GM21367 (cell line): ENCODE measurements at regions not wholly inside any gene's neighbourhood (a gene's known extent, or its start where the extent isn't known, plus 50 kb on each side); places are given as distances from the start of the nearest gene placed in this dataset.

Source experiments
- ATAC-seq: cut with Tn5 transposase; IDR thresholded peaks from one replicate; pipeline ENCODE4 v1.9.1; 2021; ENCODE audit not compliant: unreplicated experiment

DNA sequence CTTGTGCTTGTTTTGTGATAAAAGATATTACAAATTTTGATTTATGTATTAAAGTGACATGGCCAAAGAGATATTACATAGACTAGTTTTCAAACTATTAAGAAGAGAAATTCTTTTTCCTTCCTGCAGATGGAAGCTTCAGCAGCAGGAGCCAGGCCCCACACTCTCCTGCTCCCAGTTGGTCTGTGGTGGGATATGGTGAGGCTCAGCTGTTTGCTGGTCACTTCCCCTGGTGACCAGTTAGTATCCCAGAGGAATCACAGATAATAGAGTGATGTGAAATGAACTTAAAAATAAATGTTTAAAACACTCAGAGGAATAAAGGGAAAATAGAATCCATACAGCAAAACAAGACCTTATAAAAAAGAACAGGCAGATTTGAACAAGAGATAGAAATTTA is 154.7 kb downstream of the KTN1 start:
- ATAC-seq = no peak

GRCh38 chr14:55739967-55740648 is 160.1 kb downstream of the KTN1 start:
- no peak for ATAC-seq

- ATAC-seq = no peak
Measured at GRCh38 chr14:55740649-55740989, 160.6 kb downstream of the KTN1 start.

DNA sequence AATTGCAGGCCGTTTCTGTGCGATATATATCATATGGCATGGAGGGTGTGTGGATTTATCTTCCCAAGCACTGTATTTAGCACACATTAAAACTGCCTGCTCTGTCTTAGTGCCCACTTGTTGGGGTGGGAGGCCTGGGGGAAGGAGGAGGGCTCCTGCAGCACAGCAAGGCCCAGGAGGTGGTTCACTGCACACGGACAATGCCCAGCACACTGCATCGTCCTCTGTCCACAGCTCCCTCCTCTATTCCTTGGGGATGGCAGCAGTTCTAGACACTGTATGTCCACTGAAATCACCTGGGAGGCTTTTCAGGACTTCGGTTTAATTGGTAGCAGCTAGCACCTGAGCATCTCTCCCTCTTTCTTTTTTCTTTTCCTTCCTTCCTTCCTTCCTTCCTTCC is 161.2 kb downstream of the KTN1 start:
- no peak for ATAC-seq

GRCh38 chr14:55743551-55743950 is 163.5 kb downstream of the KTN1 start:
- ATAC-seq = no peak

- ATAC-seq = no peak
Measured at GRCh38 chr14:55744321-55744720, 164.3 kb downstream of the KTN1 start.

DNA sequence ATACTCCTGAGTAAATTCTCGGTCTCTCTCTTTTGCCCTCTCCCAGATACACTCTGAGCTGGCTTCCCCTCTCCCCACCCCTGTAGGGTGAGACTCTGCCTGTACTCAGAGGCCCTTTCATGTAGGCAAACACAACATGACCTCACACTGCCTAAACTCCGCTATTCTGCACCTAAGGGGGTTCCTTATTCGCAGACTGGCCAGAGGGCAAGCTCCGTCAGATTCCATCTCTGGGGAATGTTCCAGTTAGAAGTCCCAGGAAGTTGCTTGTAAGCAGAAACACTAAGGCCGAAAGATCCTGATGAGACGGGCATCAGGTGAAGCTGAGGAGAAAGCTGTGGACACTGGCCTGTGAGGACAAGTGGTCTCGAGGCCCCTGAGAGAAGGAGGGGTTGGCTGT is 165.9 kb downstream of the KTN1 start:
- no peak for ATAC-seq

- no peak for ATAC-seq
Measured at GRCh38 chr14:55746558-55746957, 166.6 kb downstream of the KTN1 start.

GRCh38 chr14:55747186-55747585 is 167.2 kb downstream of the KTN1 start:
- ATAC-seq = no peak

DNA sequence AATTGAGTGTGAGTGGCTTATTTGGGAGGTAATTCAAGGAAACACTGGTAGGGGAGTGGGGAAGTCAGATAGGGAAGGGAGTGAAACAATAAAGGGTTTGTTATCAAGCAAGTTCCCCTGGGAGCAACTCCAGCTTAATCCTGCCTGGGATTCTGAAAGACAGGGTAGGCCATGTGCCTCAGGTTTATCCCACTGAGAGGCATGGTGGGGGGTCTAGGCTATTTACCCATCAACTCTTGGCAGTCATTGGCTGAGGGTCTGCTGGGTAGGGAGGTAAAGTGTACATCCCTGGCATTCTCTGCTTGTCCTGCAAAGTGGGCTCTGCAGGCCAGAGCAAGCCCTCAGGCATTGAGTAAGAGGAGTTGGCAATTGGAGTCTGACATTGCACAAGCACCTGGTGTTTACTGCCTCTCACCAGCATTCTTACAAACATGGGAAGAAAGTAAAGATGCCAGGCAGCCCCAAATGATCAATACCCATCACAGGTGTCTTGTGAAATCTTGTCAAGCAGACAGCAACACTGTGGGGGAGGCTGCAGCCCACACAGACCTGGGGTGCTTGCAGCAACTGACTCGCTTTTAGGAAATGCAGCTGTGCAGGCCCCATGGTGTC is 169.3 kb downstream of the KTN1 start:
- ATAC-seq = no peak

GRCh38 chr14:55749946-55750345 is 169.9 kb downstream of the KTN1 start:
- no peak for ATAC-seq

DNA sequence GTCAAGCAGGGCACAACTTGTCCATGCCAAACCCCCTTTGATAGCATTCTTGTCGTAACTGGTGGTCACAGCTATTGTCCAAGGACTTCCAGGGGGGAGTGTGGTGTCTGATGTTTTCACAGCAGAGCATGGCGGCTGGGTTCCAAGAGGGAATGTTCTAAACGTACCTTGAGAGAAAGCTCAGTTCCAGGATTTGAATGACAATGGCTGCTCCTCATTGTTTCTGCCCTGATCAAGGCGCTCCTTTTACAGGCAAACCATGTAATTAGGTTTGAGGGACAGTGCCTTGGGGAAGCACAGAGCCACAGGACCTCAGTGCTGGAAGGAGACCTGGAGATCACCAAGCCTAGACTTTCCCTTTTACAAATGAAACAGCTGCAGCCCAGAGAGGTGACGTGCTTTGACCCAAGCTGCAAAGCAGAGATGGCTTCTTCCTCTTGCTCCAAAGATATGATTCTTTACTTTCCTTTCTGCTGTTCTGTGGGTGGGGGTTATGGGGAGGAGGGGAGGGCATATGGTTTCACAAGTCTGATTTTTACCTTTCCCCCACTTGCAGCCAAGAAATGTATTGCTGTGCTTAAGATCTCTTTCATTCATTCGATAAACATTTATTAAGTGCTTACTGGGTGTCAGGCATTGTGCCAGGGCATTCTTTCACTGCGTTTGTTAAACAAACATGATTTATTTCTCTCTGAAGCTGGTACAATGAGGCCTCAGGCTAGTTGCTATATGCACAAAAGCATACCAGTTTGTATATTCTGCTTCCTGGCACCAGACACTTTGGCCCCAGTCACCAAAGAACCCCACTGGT is 172.8 kb downstream of the KTN1 start:
- no peak for ATAC-seq

- no peak for ATAC-seq
Measured at GRCh38 chr14:55754471-55754870, 174.5 kb downstream of the KTN1 start.

DNA sequence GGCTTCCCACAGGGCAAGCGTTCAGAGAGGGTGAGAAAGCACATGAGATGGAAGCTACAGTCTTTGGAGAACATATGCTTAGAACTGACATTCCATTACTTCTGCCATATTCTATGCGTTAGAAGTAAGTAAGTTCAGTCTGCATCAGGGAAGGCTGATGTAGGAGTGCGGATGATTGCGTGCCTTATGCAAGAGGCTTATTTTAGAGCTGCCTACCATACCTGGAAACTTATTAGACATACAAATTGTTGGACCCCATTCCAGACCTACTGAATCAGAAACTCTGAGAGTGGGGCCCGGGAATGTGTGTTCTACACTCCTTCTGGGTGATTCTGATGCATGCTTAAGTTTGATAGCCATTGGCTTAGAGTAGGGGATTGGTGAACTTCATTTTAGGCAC is 174.9 kb downstream of the KTN1 start:
- ATAC-seq = no peak

- ATAC-seq = no peak
Measured at GRCh38 chr14:55756078-55756477, 176.1 kb downstream of the KTN1 start.

DNA sequence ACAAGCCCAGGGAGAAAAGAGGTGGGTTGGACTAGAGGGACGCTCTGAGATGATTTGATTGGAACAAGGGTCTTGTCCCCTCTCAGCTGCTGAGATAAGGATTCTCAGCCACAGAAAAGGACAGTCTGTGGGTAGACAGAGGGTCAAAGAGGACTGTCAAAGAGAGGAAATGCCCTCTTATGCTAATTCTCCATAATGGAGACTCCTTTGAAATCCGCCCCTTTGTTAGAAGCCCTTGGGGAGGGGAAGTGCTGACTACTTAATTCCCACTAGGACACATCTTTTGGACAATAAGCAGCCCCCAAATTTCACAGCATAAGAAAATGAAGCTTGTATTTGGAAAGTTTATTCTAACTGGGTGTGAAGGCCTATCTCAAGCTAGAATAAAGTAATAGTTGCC is 176.6 kb downstream of the KTN1 start:
- no peak for ATAC-seq

DNA sequence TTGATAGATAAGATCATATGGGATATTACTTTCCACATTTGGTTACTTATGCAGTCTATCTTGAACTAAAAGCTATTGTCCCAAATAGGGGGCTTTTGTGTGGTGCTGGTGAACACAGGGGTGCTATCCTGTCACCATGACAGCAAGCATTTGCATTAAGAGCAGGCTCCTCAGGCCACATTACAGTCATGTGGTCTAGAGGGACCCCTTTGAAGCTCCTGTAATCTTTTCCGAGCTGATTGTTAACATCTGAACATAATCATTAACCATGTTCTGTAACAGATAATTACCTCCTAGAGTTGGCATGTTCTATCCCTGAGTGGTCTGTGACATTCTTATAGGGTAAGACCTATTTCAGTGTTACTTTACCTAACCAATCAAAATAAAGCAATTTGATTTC is 178.8 kb downstream of the KTN1 start:
- ATAC-seq = no peak

GRCh38 chr14:55760789-55761566 is 181.0 kb downstream of the KTN1 start:
- no peak for ATAC-seq

- ATAC-seq = no peak
Measured at GRCh38 chr14:55761651-55762050, 181.6 kb downstream of the KTN1 start.

- ATAC-seq = no peak
Measured at GRCh38 chr14:55762595-55763232, 182.7 kb downstream of the KTN1 start.

- no peak for ATAC-seq
Measured at GRCh38 chr14:55764784-55765183, 184.8 kb downstream of the KTN1 start.
